ENCODE measurements at regions not wholly inside any gene's neighbourhood (a gene's known extent, or its start where the extent isn't known, plus 50 kb on each side); places are given as distances from the start of the nearest gene placed in this dataset.

GRCh38 chr4:130092187-130093015 is 996.4 kb downstream of the C4orf33 start:
- no peak for DNase-seq

GRCh38 chr4:130099105-130099504 is 1003.2 kb downstream of the C4orf33 start:
- DNase-seq: no peak

DNA sequence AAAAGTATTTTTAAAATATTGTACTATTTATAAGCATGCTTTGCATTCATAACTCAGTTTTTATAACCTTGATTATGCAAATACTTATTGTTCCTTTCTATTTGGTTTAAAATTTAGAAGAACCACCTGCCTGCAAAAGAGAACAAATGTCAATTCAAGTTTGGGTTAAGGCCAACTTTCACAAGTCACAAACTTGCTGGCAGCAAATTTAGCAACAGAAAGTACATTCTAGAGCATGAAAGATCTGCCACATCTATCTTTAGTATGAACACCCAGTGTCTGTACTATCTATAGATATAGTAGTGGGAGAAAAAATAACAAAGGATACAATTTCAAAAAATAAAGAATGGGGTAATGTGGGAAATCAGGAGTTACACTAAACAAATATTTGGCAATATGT is 1014.2 kb downstream of the C4orf33 start:
- no peak for DNase-seq

DNA sequence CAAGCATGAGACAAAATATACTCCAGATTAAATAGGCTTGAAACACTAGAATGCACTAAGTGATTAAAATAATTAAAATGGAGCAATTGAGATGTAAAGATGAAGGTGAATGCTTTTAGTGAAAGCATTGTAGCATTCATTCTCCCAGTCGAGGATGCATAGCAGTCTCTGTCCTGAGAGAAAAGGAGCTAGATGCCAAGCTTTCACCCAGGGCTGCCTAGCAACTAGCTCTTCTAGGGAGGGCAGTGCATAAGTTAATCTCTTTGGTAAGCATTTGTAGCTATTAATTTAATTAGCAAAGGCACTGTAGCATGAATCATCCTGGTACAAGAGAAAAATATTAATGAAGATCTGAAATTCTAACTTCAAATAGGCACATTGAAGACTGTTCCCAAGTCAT is 1014.8 kb downstream of the C4orf33 start:
- no peak for DNase-seq

- no peak for DNase-seq
These were observed 1028.1 kb downstream of the C4orf33 start for GRCh38 chr4:130124066-130124465.

DNA sequence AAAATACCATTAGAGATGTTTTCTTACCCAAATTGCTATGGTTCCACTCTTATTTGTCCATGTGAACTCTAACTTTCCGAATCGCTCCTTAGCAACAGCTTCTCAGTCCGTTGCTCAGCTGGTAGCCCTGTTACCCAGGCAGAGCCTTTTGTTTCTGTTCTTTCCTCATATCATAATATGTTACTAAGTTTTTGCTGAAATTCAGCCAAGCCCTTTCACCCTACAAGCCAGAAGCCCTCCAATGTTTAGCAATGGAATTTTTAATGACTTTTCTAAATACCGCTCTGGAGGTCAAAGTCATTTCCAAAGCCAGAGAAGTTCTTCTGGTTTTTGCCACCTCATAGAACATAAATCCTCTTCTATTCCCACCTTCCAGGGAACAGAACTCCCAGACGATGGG is 1029.5 kb downstream of the C4orf33 start:
- no peak for DNase-seq

DNA sequence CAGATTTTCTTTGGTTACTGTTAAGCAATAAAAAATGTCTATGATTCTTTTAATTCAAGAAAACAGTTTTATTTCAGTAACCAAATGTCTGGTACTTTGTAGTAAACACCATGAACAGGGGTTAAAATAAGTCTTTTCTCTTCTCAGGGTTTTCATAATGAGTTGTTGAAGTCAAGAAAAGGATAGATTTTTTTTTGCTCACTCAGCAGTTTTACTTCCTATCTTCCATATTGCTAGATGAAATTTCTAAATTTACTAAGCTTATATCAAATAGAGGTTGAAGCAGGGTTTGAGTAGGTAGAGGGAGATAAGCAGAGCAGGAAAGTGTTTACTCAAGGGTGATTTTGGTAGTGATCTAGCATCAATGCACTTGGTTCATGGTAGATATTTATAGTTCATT is 1031.3 kb downstream of the C4orf33 start:
- no peak for DNase-seq

- no peak for DNase-seq
These were observed 1035.6 kb downstream of the C4orf33 start for GRCh38 chr4:130131536-130131935.

- DNase-seq: no peak
These were observed 1045.7 kb downstream of the C4orf33 start for GRCh38 chr4:130141651-130142050.

- no peak for DNase-seq
These were observed 1047.7 kb downstream of the C4orf33 start for GRCh38 chr4:130143656-130144055.

- no peak for DNase-seq
These were observed 1050.8 kb downstream of the C4orf33 start for GRCh38 chr4:130146773-130147172.

DNA sequence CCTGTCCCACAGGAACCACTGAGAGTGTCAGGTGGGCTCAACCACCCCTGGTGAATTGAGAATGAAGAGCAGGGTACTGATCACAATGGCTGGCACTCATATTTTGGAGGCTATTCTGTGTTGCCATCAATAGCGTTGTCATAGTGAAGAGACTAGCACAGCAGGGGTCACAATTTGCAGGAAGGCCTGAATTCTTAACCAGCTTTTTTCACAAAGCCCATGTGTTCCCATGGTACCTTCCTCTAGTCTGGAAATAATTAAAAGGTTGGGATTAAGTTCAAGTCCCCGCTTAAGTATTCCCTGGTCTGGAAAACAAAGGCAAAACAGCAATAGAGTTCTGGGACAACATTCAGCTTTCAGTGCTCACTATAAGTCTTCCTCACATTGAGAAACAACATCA is 1051.7 kb downstream of the C4orf33 start:
- no peak for DNase-seq

DNA sequence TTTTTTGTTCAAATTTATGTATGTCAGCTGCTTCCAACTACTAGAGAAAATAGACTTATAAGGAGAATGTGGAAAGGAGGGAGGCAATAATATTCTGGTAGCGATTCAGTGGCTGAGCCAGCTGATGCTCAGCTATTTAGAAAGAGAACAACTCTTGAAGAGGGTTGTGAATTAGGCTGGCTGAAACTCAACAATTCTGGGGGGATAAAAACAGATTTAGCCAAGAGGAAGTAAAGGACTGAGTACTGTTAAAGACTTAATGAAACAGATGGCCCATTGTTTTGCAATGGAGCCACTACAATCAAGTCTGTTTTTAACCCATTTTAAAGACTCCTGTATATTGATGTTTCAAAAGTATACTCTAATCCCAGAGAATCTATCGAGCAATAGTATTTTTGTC is 1058.9 kb downstream of the C4orf33 start:
- no peak for DNase-seq

DNA sequence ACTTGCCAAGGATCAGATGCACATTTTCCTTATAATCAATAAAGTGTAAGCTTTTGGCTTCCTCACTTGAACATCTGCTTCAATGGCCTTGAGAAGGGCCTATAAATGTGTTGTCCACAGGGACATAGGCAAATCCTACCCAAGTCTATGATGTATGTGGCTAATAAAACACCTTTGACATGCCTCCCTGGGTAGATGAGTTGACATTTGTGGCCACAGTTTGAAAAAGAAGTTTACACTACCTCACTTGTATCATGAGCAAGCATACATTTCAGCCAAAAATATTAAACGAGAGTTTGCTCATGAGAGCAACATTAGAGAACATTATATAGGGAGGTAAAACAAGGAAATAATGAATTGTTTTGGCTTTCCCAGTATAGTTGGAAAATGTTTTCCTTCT is 1067.7 kb downstream of the C4orf33 start:
- DNase-seq: no peak

- DNase-seq: no peak
These were observed 1069.4 kb downstream of the C4orf33 start for GRCh38 chr4:130165381-130165780.

DNA sequence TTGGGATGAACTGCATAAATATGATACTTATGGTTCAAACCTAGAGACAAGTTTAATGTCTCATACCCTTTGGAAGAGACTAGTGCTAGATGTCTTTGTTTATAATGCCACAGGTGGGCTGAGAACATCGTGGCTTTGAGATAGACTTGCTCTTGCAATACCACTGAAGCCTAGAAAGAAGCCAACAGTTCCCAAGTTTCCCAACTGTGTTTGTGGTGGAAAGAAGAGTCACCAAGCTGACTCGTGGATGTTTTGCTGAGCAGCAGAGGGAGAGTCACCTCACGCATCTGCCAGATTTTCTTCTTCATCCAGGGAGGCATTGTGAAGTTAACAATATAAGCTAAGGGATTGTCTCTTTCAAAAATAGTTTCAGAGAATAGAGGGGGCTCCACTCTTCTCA is 1076.2 kb downstream of the C4orf33 start:
- no peak for DNase-seq

GRCh38 chr4:130178106-130178505 is 1082.2 kb downstream of the C4orf33 start:
- DNase-seq: no peak

- DNase-seq: no peak
These were observed 1087.1 kb downstream of the C4orf33 start for GRCh38 chr4:130183096-130183495.

GRCh38 chr4:130183766-130184165 is 1087.8 kb downstream of the C4orf33 start:
- no peak for DNase-seq

DNA sequence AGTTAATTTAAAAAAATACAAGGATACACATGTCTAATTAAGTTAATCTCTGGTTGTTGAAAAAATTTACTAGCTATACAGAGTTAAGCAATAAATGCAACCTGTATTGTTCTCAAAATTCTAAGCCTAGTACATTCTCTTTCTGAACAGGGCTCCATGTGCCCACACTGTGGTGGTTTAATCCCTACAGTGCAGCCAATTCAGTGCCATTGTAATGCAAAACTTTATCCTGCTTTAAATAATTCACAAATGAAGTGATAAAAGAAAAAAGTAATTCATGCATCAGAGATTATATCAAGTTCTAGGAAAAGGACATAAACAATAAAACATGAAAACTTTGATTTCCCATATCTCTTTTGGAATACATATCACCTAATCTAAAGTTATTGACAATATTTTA is 1089.2 kb downstream of the C4orf33 start:
- no peak for DNase-seq

DNA sequence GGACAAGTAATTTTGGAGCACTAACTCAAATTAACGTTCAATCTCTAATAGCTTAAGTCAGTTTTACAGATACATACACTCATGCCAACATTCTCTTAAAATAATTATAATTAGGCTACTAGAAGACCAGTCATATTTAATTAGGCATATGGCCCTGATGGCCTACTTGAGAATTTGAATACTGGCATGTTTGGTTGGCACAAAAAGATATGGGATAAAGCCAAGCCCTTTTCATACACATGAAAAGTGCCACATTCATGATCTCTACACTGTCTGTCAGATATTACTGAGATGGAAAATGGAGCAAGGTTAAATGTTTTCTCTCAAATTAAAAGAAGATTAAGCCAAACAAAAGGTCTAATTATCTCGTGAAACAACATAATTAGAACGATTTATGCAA is 1091.0 kb downstream of the C4orf33 start:
- DNase-seq: no peak

GRCh38 chr4:130187587-130187986 is 1091.6 kb downstream of the C4orf33 start:
- no peak for DNase-seq

DNA sequence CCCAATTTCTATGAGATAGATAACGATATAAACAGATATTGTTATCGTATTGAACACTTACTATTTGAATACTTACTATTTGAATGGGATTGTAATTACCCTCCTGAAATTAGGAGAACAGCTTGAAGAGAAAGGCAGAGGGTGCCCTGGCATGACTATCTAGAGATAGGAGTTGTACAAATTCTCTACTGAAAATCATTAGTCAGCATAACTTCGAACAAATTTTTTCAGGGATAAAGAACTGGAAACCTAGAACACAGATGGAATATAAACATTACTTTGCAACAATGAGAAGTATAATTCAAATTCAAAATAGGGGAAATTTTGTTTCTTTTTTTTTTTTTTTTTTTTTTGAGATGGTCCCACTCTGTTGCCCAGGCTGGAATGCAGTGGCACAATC is 1096.8 kb downstream of the C4orf33 start:
- no peak for DNase-seq

- DNase-seq: no peak
These were observed 1102.0 kb downstream of the C4orf33 start for GRCh38 chr4:130197946-130198345.

DNA sequence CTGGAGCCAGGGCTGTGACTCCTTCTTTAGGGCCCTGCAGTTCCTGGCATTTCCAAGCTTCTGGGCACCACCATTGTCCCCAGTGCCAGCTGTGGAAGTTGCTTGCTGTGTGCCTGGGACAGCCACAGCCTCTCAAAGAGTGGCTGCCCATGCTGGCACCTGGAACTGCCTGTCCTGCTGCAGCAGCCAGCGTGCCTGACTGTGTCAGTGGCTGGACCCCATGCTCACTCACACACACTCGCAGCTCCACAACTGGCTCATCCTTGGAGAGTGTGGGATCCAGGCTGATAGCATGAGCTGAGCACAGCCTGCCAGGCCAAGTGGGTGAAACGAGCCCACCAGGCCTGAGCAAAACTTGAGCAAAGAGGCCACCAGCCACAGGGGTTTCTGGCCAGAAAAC is 1107.6 kb downstream of the C4orf33 start:
- DNase-seq: no peak

All from stimulated activated naive CD4-positive, alpha-beta T cell treated with Interleukin-2 at 50 U/mL for 16 hours (primary cell).